Uterus (tissue), 3 donors: ENCODE measurements at regions not wholly inside any gene's neighbourhood (a gene's known extent, or its start where the extent isn't known, plus 50 kb on each side); places are given as distances from the start of the nearest gene placed in this dataset.

Experiments
- DNase-seq, 2 donors: peaks; one replicate each; pipeline ENCODE4 v3.0.0-alpha.2; 2019 to 2020
- H3K27ac ChIP-seq, 2 donors: fragments of 200-600 bp; sonication (generic); 1 replicate in 1 of 2; 2 replicates in 1 of 2; pipeline ENCODE4 v1.5.1; 2016 to 2018
- H3K27me3 ChIP-seq, 2 donors: fragments of 200-600 bp; sonication (generic); one replicate each; pipeline ENCODE4 v1.5.1; 2018 to 2019; ENCODE audit warnings: control low read depth in 1 of 2
- H3K36me3 ChIP-seq, 2 donors: fragments of 200-600 bp; sonication (generic); one replicate each; pipeline ENCODE4 v1.5.1; 2019; ENCODE audit warnings: control low read depth in 1 of 2
- H3K4me1 ChIP-seq, 2 donors: fragments of 200-600 bp; sonication (generic); one replicate each; pipeline ENCODE4 v1.5.1; 2018 to 2019; ENCODE audit warnings: control low read depth in 1 of 2
- H3K4me3 ChIP-seq, 2 donors: fragments of 200-600 bp; sonication (generic); 1 replicate in 1 of 2; 2 replicates in 1 of 2; pipeline ENCODE4 v1.5.1; 2018 to 2019; ENCODE audit warnings: mild to moderate bottlenecking in 1 of 2
- H3K9me3 ChIP-seq, 2 donors: fragments of 200-600 bp; sonication (generic); one replicate each; pipeline ENCODE4 v1.5.1; 2019; ENCODE audit warnings: control low read depth in 1 of 2
- CTCF ChIP-seq, 4 experiments: fragments of 200-600 bp in 2 of 4; fragments of 450-650 bp in 2 of 4; sonication (generic) in 2 of 4; IDR thresholded peaks; one replicate each; pipeline ENCODE4 v1.5.1; 2016 to 2019; ENCODE audit warnings: antibody characterized with exemption in 4 of 4, mild to moderate bottlenecking in 2 of 4, moderate library complexity in 1 of 4
- POLR2A ChIP-seq, 2 donors: fragments of 450-650 bp; IDR thresholded peaks; one replicate each; pipeline ENCODE4 v1.6.1; 2016; ENCODE audit warnings: antibody characterized with exemption in 2 of 2, mild to moderate bottlenecking in 1 of 2, moderate library complexity in 1 of 2
- intact Hi-C: fragments of 100-400 bp; cut with DNase I; formaldehyde crosslinking; loops from one replicate; pipeline ENCODE4 v1.15.1; 2023; ENCODE audit warnings: low total_unique reads
- donor health status: DM: yes; HTN: yes; CAD: no.

DNA sequence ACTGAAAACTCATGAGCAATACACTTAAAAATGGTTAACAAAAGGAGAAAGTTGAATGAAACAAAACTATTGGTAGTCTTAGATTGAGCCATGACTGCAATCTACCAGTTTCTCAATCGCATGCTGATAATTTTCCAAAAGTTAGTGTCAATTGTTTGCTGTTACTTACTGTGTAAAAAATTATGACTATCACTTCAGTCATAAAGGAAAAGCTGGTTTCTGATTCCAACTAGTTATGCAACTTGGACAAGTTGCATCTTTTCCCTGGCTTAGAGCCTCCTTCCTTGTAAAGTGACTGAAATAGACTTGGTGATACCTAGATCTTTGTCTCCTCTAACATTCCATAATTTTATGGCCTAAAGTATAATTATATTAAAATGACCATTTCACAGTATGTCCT lies 88.3 kb upstream of the PAK5 start:
- H3K4me1 ChIP-seq: no peaks in the 10 kb centered on the region
- DNase-seq: no peak
- H3K9me3 ChIP-seq: no peaks in the 10 kb centered on the region
- TF ChIP-seq POLR2A (IDR thresholded peaks at IDR 0.05) (no peak), CTCF (IDR thresholded peaks at IDR 0.05) (no peak)
- no peaks in the 10 kb centered on the region for H3K27me3 ChIP-seq
- no peaks in the 10 kb centered on the region for H3K36me3 ChIP-seq
- intact Hi-C loops: no loop called here
- no peak overlapping the region for H3K4me3 ChIP-seq
- H3K27ac ChIP-seq: no peak overlapping the region

DNA sequence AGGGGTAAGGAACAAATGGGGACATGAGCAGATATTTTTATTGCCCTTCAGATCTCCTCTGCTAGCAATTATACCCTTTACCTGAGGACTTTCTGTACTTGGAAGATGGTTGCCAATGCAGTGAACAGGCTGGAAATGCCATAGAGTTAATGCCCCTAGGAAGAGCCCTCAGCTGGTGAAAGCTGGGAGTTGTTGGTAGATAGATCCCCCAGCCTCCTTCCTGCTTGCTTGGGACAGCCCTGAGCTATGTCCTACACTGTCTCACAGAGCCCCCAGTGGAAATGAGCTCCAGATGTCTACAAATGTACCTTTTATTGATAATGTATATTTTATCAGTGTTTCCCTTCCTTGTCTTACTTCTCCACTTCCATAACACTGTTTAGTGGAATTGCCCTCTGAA lies 87.6 kb upstream of the PAK5 start:
- H3K27me3 ChIP-seq: no peaks in the 10 kb centered on the region
- intact Hi-C loops: no loop called here
- no peaks in the 10 kb centered on the region for H3K9me3 ChIP-seq
- TF ChIP-seq CTCF (IDR thresholded peaks at IDR 0.05): no peak
- no peak for TF ChIP-seq POLR2A (IDR thresholded peaks at IDR 0.05)
- H3K27ac ChIP-seq: no peak overlapping the region
- H3K4me3 ChIP-seq: no peak overlapping the region
- H3K4me1 ChIP-seq: no peaks in the 10 kb centered on the region
- DNase-seq: no peak
- H3K36me3 ChIP-seq: no peaks in the 10 kb centered on the region

DNA sequence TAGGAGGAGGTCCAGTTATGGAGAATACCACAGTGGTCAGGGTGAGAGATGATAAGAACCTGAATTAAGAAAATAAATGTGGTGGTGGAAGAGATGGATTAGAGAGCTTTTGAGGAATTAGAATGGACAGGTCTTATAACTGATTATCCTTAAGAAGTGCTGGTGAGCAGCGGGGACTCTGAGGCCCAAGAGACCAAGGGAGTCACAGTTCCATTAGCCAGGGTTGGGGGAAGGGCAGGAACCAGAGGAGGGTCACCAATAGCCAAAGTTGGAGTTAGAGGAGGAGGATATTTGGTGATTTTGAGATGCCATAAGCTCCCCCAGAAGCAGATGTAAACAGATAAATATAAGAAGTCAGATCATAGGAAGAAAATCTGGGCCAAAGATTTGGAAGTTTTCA lies 87.1 kb upstream of the PAK5 start:
- Histone ChIP-seq H3K36me3 (no peaks in the 10 kb centered on the region), H3K27ac (no peak overlapping the region), H3K27me3 (no peaks in the 10 kb centered on the region), H3K4me1 (no peaks in the 10 kb centered on the region), H3K4me3 (no peak overlapping the region), H3K9me3 (no peaks in the 10 kb centered on the region)
- DNase-seq: no peak
- TF ChIP-seq CTCF (IDR thresholded peaks at IDR 0.05) (no peak), POLR2A (IDR thresholded peaks at IDR 0.05) (no peak)
- intact Hi-C loops: no loop called here

GRCh38 chr20:9923648-9924047 lies 84.8 kb upstream of the PAK5 start:
- H3K9me3 ChIP-seq: no peaks in the 10 kb centered on the region
- no peak overlapping the region for H3K27ac ChIP-seq
- H3K36me3 ChIP-seq: no peaks in the 10 kb centered on the region
- intact Hi-C loops: no loop called here
- DNase-seq: no peak
- no peak overlapping the region for H3K4me3 ChIP-seq
- no peaks in the 10 kb centered on the region for H3K27me3 ChIP-seq
- TF ChIP-seq POLR2A (IDR thresholded peaks at IDR 0.05) (no peak), CTCF (IDR thresholded peaks at IDR 0.05) (no peak)
- H3K4me1 ChIP-seq: no peaks in the 10 kb centered on the region

DNA sequence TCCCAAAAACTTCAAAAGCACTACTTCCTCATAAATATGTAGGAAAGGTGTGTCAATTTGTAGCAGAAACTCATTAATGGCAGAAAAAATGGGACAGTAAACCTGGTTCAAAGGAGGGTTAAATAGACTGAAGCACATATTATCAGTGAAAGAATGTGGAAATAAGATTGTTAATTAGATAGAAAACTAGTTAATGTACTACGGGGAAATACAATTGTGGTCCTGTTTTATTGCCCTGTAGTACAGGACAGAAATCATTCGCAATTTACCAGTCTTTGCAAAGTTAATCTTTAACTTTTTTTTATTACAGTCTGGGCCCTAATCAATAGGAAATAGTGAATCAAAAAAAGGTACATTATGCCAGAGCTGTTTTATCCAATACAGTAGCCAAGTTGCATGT lies 82.0 kb upstream of the PAK5 start:
- H3K36me3 ChIP-seq: no peaks in the 10 kb centered on the region
- no peak overlapping the region for H3K4me3 ChIP-seq
- intact Hi-C loops: no loop called here
- no peaks in the 10 kb centered on the region for H3K9me3 ChIP-seq
- no peak overlapping the region for H3K27ac ChIP-seq
- no peaks in the 10 kb centered on the region for H3K27me3 ChIP-seq
- H3K4me1 ChIP-seq: no peaks in the 10 kb centered on the region
- DNase-seq: no peak
- TF ChIP-seq POLR2A (IDR thresholded peaks at IDR 0.05) (no peak), CTCF (IDR thresholded peaks at IDR 0.05) (no peak)
